22Rv1 (cell line): ENCODE measurements at regions not wholly inside any gene's neighbourhood (a gene's known extent, or its start where the extent isn't known, plus 50 kb on each side); places are given as distances from the start of the nearest gene placed in this dataset.

Source experiments
- H3K27ac ChIP-seq: fragments of 450-650 bp; 2 replicates; pipeline ENCODE4 v1.5.1; 2017
- CTCF ChIP-seq: fragments of 450-650 bp; IDR thresholded peaks from 2 replicates; pipeline ENCODE4 v1.5.1; 2017; ENCODE audit warnings: mild to moderate bottlenecking
- ZFX ChIP-seq: fragments of 450-650 bp; IDR thresholded peaks from 2 replicates; pipeline ENCODE4 v1.6.1; 2017; ENCODE audit warnings: antibody characterized with exemption, borderline replicate concordance

- TF ChIP-seq ZFX = no peak
- TF ChIP-seq CTCF = no peak
Observed at GRCh38 chr2:117232305-117232704, 582.2 kb upstream of the DDX18 start.

GRCh38 chr2:117257362-117257761, 557.1 kb upstream of the DDX18 start:
- TF ChIP-seq ZFX = no peak
- no peak for TF ChIP-seq CTCF
- H3K27ac ChIP-seq = no peak overlapping the region

More at GRCh38 chr2:117232305-117232704, 582.2 kb upstream of the DDX18 start:
- no peak overlapping the region for H3K27ac ChIP-seq

DNA sequence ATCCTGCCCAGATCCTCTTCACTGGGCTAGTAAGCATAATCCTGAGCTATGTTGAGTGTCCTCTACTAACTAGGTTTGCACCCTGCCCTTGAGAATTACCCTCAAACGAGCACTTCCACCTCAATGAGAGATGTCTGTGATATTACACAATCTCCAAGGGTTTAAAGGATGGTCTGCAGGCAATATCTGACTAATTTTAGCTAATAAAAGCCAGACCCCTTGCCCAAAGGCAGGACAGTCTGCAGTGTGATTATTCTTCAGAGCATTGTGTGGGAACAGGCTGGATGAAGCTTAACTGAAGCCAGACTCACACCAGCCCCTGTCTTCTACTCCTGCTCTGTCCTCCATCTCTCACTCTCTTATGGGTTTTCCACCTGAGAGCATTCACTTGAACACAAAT, 544.9 kb upstream of the DDX18 start:
- TF ChIP-seq ZFX (no peak), CTCF (no peak)
- H3K27ac ChIP-seq = no peak overlapping the region

- no peak overlapping the region for H3K27ac ChIP-seq
- TF ChIP-seq CTCF (no peak), ZFX (no peak)
Observed at GRCh38 chr2:117271631-117272030, 542.9 kb upstream of the DDX18 start.

DNA sequence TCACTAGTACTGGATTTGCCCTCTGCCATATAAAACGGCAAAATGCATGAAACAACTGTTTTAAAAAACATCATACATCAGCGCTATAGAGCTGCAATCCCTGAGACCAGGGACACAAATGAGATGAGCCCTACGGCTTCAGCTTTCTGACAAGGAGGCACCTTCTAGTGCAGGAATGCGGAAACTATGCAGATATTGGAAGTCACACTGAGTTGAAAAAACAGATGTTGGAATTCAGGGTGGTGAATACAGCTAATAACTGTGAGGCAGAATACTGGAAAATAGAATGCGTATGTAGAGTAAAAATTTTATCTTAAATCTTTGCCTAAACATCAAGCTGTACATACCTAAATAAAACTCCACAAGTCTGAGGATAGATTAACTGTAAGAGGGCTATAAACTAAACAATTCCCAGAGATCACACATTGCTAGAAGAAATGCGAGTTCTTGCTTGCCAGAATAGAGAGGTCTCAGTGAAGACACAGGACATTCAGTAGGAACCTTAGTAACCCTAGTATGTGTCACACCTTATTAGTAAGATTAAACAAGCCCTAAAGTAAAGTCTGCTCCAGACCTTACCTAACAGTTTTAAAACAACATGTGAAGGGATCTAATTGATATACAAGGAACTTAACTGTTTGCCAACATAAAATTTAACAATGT, 541.4 kb upstream of the DDX18 start:
- H3K27ac ChIP-seq = no peak overlapping the region
- TF ChIP-seq ZFX = no peak
- no peak for TF ChIP-seq CTCF

- H3K27ac ChIP-seq = no peak overlapping the region
- TF ChIP-seq ZFX (no peak), CTCF (no peak)
Observed at GRCh38 chr2:117293012-117293411, 521.5 kb upstream of the DDX18 start.

GRCh38 chr2:117299451-117299850, 515.0 kb upstream of the DDX18 start:
- H3K27ac ChIP-seq = no peak overlapping the region
- TF ChIP-seq ZFX = no peak
- no peak for TF ChIP-seq CTCF
